DND-41 (cell line): ENCODE measurements at regions not wholly inside any gene's neighbourhood (a gene's known extent, or its start where the extent isn't known, plus 50 kb on each side); places are given as distances from the start of the nearest gene placed in this dataset.
"Not testable (repeated sequence)": the region's sequence is repeated elsewhere in the genome, so short reads cannot be mapped to it uniquely, and the experiment has no call there.

ENCODE experiments used
- EZH2 ChIP-seq: IDR thresholded peaks from 3 replicates; pipeline ENCODE4 v1.6.1; 2012; ENCODE audit warnings: borderline replicate concordance, low read depth, mild to moderate bottlenecking, moderate library complexity, low read length, inconsistent platforms; ENCODE audit not compliant: severe bottlenecking
- TF ChIP-seq, protein P1 (sequence below): IDR thresholded peaks from 2 replicates; pipeline ENCODE4 v1.5.1; 2012; ENCODE audit warnings: borderline replicate concordance, low read length, moderate library complexity, mild to moderate bottlenecking; ENCODE audit not compliant: poor library complexity, severe bottlenecking; ENCODE audit errors: extremely low read depth

DNA sequence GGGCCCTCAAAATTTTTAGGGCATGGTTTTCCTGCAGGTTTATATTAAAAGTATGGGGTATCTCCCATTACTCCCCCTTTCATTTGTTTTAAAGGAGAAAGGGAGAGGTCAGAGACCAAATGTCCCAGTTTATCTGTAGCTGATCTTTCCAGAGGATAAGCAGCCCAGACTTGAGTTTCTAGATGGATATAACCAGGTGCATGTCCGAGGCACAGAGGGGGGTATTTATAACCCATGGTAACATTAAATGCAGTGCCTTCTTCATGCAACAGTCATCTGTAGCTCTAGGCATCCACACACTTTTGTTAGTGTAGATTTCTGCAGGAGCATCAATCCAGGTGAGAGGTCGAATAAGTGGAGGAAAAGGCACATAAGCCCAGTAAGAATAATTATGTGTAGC is 890.3 kb upstream of the GOT2 start:
- TF ChIP-seq, protein P1, sequence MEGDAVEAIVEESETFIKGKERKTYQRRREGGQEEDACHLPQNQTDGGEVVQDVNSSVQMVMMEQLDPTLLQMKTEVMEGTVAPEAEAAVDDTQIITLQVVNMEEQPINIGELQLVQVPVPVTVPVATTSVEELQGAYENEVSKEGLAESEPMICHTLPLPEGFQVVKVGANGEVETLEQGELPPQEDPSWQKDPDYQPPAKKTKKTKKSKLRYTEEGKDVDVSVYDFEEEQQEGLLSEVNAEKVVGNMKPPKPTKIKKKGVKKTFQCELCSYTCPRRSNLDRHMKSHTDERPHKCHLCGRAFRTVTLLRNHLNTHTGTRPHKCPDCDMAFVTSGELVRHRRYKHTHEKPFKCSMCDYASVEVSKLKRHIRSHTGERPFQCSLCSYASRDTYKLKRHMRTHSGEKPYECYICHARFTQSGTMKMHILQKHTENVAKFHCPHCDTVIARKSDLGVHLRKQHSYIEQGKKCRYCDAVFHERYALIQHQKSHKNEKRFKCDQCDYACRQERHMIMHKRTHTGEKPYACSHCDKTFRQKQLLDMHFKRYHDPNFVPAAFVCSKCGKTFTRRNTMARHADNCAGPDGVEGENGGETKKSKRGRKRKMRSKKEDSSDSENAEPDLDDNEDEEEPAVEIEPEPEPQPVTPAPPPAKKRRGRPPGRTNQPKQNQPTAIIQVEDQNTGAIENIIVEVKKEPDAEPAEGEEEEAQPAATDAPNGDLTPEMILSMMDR, result not testable (repeated sequence)
- not testable (repeated sequence) for TF ChIP-seq EZH2
